PC-9 (cell line): ENCODE measurements at regions not wholly inside any gene's neighbourhood (a gene's known extent, or its start where the extent isn't known, plus 50 kb on each side); places are given as distances from the start of the nearest gene placed in this dataset.

Experiments used
- BruUV-seq: library from RNA; stranded (reverse); fragments of 400-500 nt; replicated peaks from 2 replicates; lab custom pipeline; 2021; lab: Mats Ljungman, UMichigan
- CTCF ChIA-PET: fragments of 300-600 bp; sonication (Branson Sonifier 250); formaldehyde crosslinking; loops from one replicate; lab custom pipeline; 2022; ENCODE audit warnings: antibody characterized with exemption; lab: Charles Lee
- POLR2A ChIA-PET: fragments of 300-600 bp; sonication (Branson Sonifier 250); formaldehyde crosslinking; loops from one replicate; lab custom pipeline; 2022; ENCODE audit warnings: antibody characterized with exemption; ENCODE audit not compliant: unreplicated experiment; lab: Charles Lee
- DNase-seq, 2 experiments: peaks; one replicate each; pipeline versions ENCODE4 v3.0.0 to v3.0.0-alpha.2; 2015 to 2022; ENCODE audit warnings: mixed read lengths in 1 of 2
- H2AFZ ChIP-seq: fragments of 200-600 bp; sonication (generic); 2 replicates; pipeline ENCODE4 v1.8.1; 2017; ENCODE audit warnings: antibody characterized with exemption
- H3F3A ChIP-seq: fragments of 200-600 bp; sonication (generic); 2 replicates; pipeline ENCODE4 v1.8.1; 2017; ENCODE audit warnings: antibody characterized with exemption, mild to moderate bottlenecking, low read depth; ENCODE audit not compliant: insufficient read depth
- H3K27ac ChIP-seq: fragments of 200-600 bp; sonication (generic); 2 replicates; pipeline ENCODE4 v1.6.1; 2016; ENCODE audit warnings: mixed run types
- H3K27me3 ChIP-seq: fragments of 200-600 bp; sonication (generic); 2 replicates; pipeline ENCODE4 v1.6.1; 2016; ENCODE audit warnings: low read depth, mixed run types; ENCODE audit not compliant: insufficient read depth
- H3K36me3 ChIP-seq: fragments of 200-600 bp; sonication (generic); 2 replicates; pipeline ENCODE4 v1.6.1; 2016; ENCODE audit warnings: low read depth, mixed run types
- H3K4me1 ChIP-seq: fragments of 200-600 bp; sonication (generic); replicated peaks from 2 replicates; pipeline ENCODE4 v1.6.1; 2016; ENCODE audit warnings: mixed run types; ENCODE audit not compliant: insufficient read depth
- H3K4me2 ChIP-seq: fragments of 200-600 bp; sonication (generic); 2 replicates; pipeline ENCODE4 v1.6.1; 2017; ENCODE audit warnings: mixed run types
- H3K4me3 ChIP-seq: fragments of 200-600 bp; sonication (generic); 2 replicates; pipeline ENCODE4 v1.6.1; 2016; ENCODE audit warnings: mixed run types
- H3K79me2 ChIP-seq: fragments of 200-600 bp; sonication (generic); 2 replicates; pipeline ENCODE4 v1.6.1; 2017; ENCODE audit warnings: low read depth, mixed run types
- H3K9me2 ChIP-seq: fragments of 200-600 bp; sonication (generic); 2 replicates; pipeline ENCODE4 v1.8.1; 2017; ENCODE audit warnings: mild to moderate bottlenecking; ENCODE audit not compliant: insufficient read depth
- H3K9me3 ChIP-seq: fragments of 200-600 bp; sonication (generic); 2 replicates; pipeline ENCODE4 v1.8.1; 2016; ENCODE audit warnings: low read depth; ENCODE audit not compliant: insufficient read depth
- H4K20me1 ChIP-seq: fragments of 200-600 bp; sonication (generic); 2 replicates; pipeline ENCODE4 v1.8.1; 2017; ENCODE audit not compliant: insufficient read depth
- CTCF ChIP-seq: fragments of 200-600 bp; sonication (generic); conservative IDR thresholded peaks from 2 replicates; pipeline ENCODE4 v1.6.1; 2017; ENCODE audit warnings: mixed run types, antibody characterized with exemption, mild to moderate bottlenecking, moderate library complexity
- EZH2 ChIP-seq: fragments of 200-600 bp; sonication (generic); IDR thresholded peaks from 2 replicates; pipeline ENCODE4 v1.8.0; 2017; ENCODE audit warnings: antibody characterized with exemption, low read depth
- intact Hi-C: fragments of 100-400 bp; cut with micrococcal nuclease; formaldehyde crosslinking; loops from one replicate; pipeline ENCODE4 v1.10.0; 2022; ENCODE audit not compliant: unreplicated experiment

GRCh38 chr4:134126000-134126560 is 75.5 kb downstream of the PABPC4L start:
- H3K4me3 ChIP-seq, result no peak overlapping the region
- H3K27ac ChIP-seq, result no peak overlapping the region
- ChIA-PET POLR2A (no interaction called here), CTCF (no interaction called here)
- intact Hi-C loops, result no loop called here
- BruUV-seq, result no TSS peak
- H4K20me1 ChIP-seq, result no peaks in the 10 kb centered on the region
- DNase-seq, result no peak
- no peaks in the 10 kb centered on the region for H3K9me2 ChIP-seq
- no peaks in the 10 kb centered on the region for H3K36me3 ChIP-seq
- H3K27me3 ChIP-seq, result no peaks in the 10 kb centered on the region
- H3K79me2 ChIP-seq, result no peaks in the 10 kb centered on the region
- H3F3A ChIP-seq, result no peaks in the 10 kb centered on the region
- no peak for TF ChIP-seq CTCF
- no peak for TF ChIP-seq EZH2
- H3K4me2 ChIP-seq, result no peak overlapping the region
- no peaks in the 10 kb centered on the region for H3K4me1 ChIP-seq
- no peaks in the 10 kb centered on the region for H3K9me3 ChIP-seq
- H2AFZ ChIP-seq, result no peak overlapping the region

- ChIA-PET CTCF (no interaction called here), POLR2A (no interaction called here)
- Histone ChIP-seq H4K20me1 (no peaks in the 10 kb centered on the region), H3K4me3 (no peak overlapping the region), H3F3A (no peaks in the 10 kb centered on the region), H3K9me3 (no peaks in the 10 kb centered on the region), H3K36me3 (no peaks in the 10 kb centered on the region), H3K9me2 (no peaks in the 10 kb centered on the region), H2AFZ (no peak overlapping the region), H3K27me3 (no peaks in the 10 kb centered on the region), H3K79me2 (no peaks in the 10 kb centered on the region), H3K4me2 (no peak overlapping the region), H3K27ac (no peak overlapping the region), H3K4me1 (no peaks in the 10 kb centered on the region)
- intact Hi-C loops, result no loop called here
- DNase-seq, result no peak
- TF ChIP-seq CTCF, result no peak
- TF ChIP-seq EZH2, result no peak
- no TSS peak for BruUV-seq
Observed at GRCh38 chr4:134122903-134123302, 78.7 kb downstream of the PABPC4L start.

GRCh38 chr4:134117392-134118183 is 84.0 kb downstream of the PABPC4L start:
- no peak overlapping the region for H3K4me2 ChIP-seq
- no peaks in the 10 kb centered on the region for H3K79me2 ChIP-seq
- DNase-seq, result no peak
- ChIA-PET CTCF (no interaction called here), POLR2A (interaction anchor here (0.5 kb wide), 2 partner anchors 372 to 668 kb away, joined by 3 read pairs; no protein-coding TSS in a partner anchor)
- H3K27me3 ChIP-seq, result no peaks in the 10 kb centered on the region
- no TSS peak for BruUV-seq
- intact Hi-C loops, result no loop called here
- H3K9me2 ChIP-seq, result no peaks in the 10 kb centered on the region
- no peaks in the 10 kb centered on the region for H3K4me1 ChIP-seq
- H3K27ac ChIP-seq, result no peak overlapping the region
- no peak overlapping the region for H2AFZ ChIP-seq
- H3F3A ChIP-seq, result no peaks in the 10 kb centered on the region
- TF ChIP-seq EZH2 (no peak), CTCF (no peak)
- no peak overlapping the region for H3K4me3 ChIP-seq
- H3K9me3 ChIP-seq, result no peaks in the 10 kb centered on the region
- no peaks in the 10 kb centered on the region for H3K36me3 ChIP-seq
- H4K20me1 ChIP-seq, result no peaks in the 10 kb centered on the region
